ENCODE measurements at regions not wholly inside any gene's neighbourhood (a gene's known extent, or its start where the extent isn't known, plus 50 kb on each side); places are given as distances from the start of the nearest gene placed in this dataset.

- no peak for DNase-seq (ENCODE audit: extremely low read depth, low read depth)
These were observed 392.9 kb upstream of the B3GALT2 start for GRCh38 chr1:193579323-193579722.

- no peak for DNase-seq (ENCODE audit: extremely low read depth, low read depth)
These were observed 388.5 kb upstream of the B3GALT2 start for GRCh38 chr1:193574913-193575312.

GRCh38 chr1:193569983-193570269, 383.5 kb upstream of the B3GALT2 start:
- no peak for DNase-seq (ENCODE audit: extremely low read depth, low read depth)

GRCh38 chr1:193569096-193569982, 382.9 kb upstream of the B3GALT2 start:
- DNase-seq (ENCODE audit: extremely low read depth, low read depth): no peak

GRCh38 chr1:193568512-193568911, 382.1 kb upstream of the B3GALT2 start:
- no peak for DNase-seq (ENCODE audit: extremely low read depth, low read depth)

- DNase-seq (ENCODE audit: extremely low read depth, low read depth): no peak
These were observed 381.5 kb upstream of the B3GALT2 start for GRCh38 chr1:193567937-193568336.

GRCh38 chr1:193566735-193567134, 380.3 kb upstream of the B3GALT2 start:
- DNase-seq (ENCODE audit: extremely low read depth, low read depth): no peak

- no peak for DNase-seq (ENCODE audit: extremely low read depth, low read depth)
These were observed 379.7 kb upstream of the B3GALT2 start for GRCh38 chr1:193565971-193566577.

- DNase-seq (ENCODE audit: extremely low read depth, low read depth): no peak
These were observed 375.7 kb upstream of the B3GALT2 start for GRCh38 chr1:193562121-193562520.

- DNase-seq (ENCODE audit: extremely low read depth, low read depth): peak; percentile 53
These were observed 372.1 kb upstream of the B3GALT2 start for GRCh38 chr1:193558491-193559028.

GRCh38 chr1:193555662-193556441, 369.4 kb upstream of the B3GALT2 start:
- no peak for DNase-seq (ENCODE audit: extremely low read depth, low read depth)

GRCh38 chr1:193553564-193553963, 367.2 kb upstream of the B3GALT2 start:
- no peak for DNase-seq (ENCODE audit: extremely low read depth, low read depth)

GRCh38 chr1:193552274-193552673, 365.9 kb upstream of the B3GALT2 start:
- DNase-seq (ENCODE audit: extremely low read depth, low read depth): no peak

- DNase-seq (ENCODE audit: extremely low read depth, low read depth): no peak
These were observed 362.7 kb upstream of the B3GALT2 start for GRCh38 chr1:193549081-193549480.

GRCh38 chr1:193545171-193545570, 358.8 kb upstream of the B3GALT2 start:
- no peak for DNase-seq (ENCODE audit: extremely low read depth, low read depth)

- DNase-seq (ENCODE audit: extremely low read depth, low read depth): no peak
These were observed 356.8 kb upstream of the B3GALT2 start for GRCh38 chr1:193543259-193543658.

- DNase-seq (ENCODE audit: extremely low read depth, low read depth): no peak
These were observed 356.3 kb upstream of the B3GALT2 start for GRCh38 chr1:193542690-193543089.

GRCh38 chr1:193540511-193540910, 354.1 kb upstream of the B3GALT2 start:
- DNase-seq (ENCODE audit: extremely low read depth, low read depth): no peak

GRCh38 chr1:193539731-193540459, 353.5 kb upstream of the B3GALT2 start:
- DNase-seq (ENCODE audit: extremely low read depth, low read depth): no peak

- no peak for DNase-seq (ENCODE audit: extremely low read depth, low read depth)
These were observed 352.3 kb upstream of the B3GALT2 start for GRCh38 chr1:193538680-193539079.

GRCh38 chr1:193538003-193538354, 351.6 kb upstream of the B3GALT2 start:
- DNase-seq (ENCODE audit: extremely low read depth, low read depth): no peak
